Caco-2 (cell line): ENCODE measurements at regions not wholly inside any gene's neighbourhood (a gene's known extent, or its start where the extent isn't known, plus 50 kb on each side); places are given as distances from the start of the nearest gene placed in this dataset.
"Not testable (repeated sequence)": the region's sequence is repeated elsewhere in the genome, so short reads cannot be mapped to it uniquely, and the experiment has no call there.

ENCODE experiments used
- BruUV-seq: library from RNA; stranded (reverse); fragments of 400-500 nt; replicated peaks from 2 replicates; lab custom pipeline; 2021; lab: Mats Ljungman, UMichigan
- CTCF ChIA-PET: fragments of 300-600 bp; sonication (Branson Sonifier 250); formaldehyde crosslinking; loops from one replicate; lab custom pipeline; 2022; ENCODE audit warnings: antibody characterized with exemption; lab: Charles Lee
- POLR2A ChIA-PET: fragments of 300-600 bp; sonication (Branson Sonifier 250); formaldehyde crosslinking; loops from one replicate; lab custom pipeline; 2022; ENCODE audit warnings: antibody characterized with exemption; lab: Charles Lee
- DNase-seq, 2 experiments: peaks; one replicate each; pipeline versions ENCODE4 v3.0.0 to v3.0.0-alpha.2; 2020 to 2022
- H3K27me3 ChIP-seq: replicated peaks from 2 replicates; pipeline ENCODE4 v1.6.0; 2011; ENCODE audit warnings: low read length; ENCODE audit not compliant: control insufficient read depth, insufficient read depth
- H3K36me3 ChIP-seq: 2 replicates; pipeline ENCODE4 v1.5.1; 2011; ENCODE audit warnings: low read length; ENCODE audit not compliant: control insufficient read depth, insufficient read depth
- H3K4me1 ChIP-seq: fragments of 250-450 bp; sonication (Bioruptor Pico); 2 replicates; pipeline ENCODE4 v1.5.1; 2020; ENCODE audit warnings: mild to moderate bottlenecking
- H3K4me3 ChIP-seq: 2 replicates; pipeline ENCODE4 v1.5.1; 2011; ENCODE audit warnings: low read depth, mild to moderate bottlenecking, control low read depth, low read length
- H3K9me3 ChIP-seq: fragments of 250-450 bp; sonication (Bioruptor Pico); 2 replicates; pipeline ENCODE4 v1.5.1; 2020; ENCODE audit warnings: mild to moderate bottlenecking, moderate library complexity
- H3K27ac Mint-ChIP-seq: one replicate; pipeline ENCODE4 v1.8.0; 2022; ENCODE audit warnings: mixed read lengths; ENCODE audit not compliant: unreplicated experiment
- H3K27me3 Mint-ChIP-seq: one replicate; pipeline ENCODE4 v1.8.0; 2022; ENCODE audit warnings: mixed read lengths; ENCODE audit not compliant: insufficient read depth, unreplicated experiment
- H3K36me3 Mint-ChIP-seq: one replicate; pipeline ENCODE4 v1.8.0; 2022; ENCODE audit warnings: mild to moderate bottlenecking, mixed read lengths; ENCODE audit not compliant: insufficient read depth, unreplicated experiment
- H3K4me1 Mint-ChIP-seq: one replicate; pipeline ENCODE4 v1.8.0; 2022; ENCODE audit warnings: low read depth, mixed read lengths; ENCODE audit not compliant: unreplicated experiment
- H3K4me3 Mint-ChIP-seq: one replicate; pipeline ENCODE4 v1.8.0; 2022; ENCODE audit warnings: mild to moderate bottlenecking, moderate library complexity, mixed read lengths; ENCODE audit not compliant: unreplicated experiment
- H3K9me3 Mint-ChIP-seq: one replicate; pipeline ENCODE4 v1.8.0; 2022; ENCODE audit warnings: mixed read lengths; ENCODE audit not compliant: unreplicated experiment
- intact Hi-C: fragments of 100-400 bp; cut with micrococcal nuclease; formaldehyde crosslinking; loops from one replicate; pipeline ENCODE4 v1.10.0; 2022; ENCODE audit not compliant: unreplicated experiment
- TF ChIP-seq, protein P1 (sequence below), 2 experiments: fragments of 200-600 bp in 1 of 2; IDR thresholded peaks; 1 replicate in 1 of 2; 2 replicates in 1 of 2; pipeline versions ENCODE4 v1.5.1 to v1.8.0; 2011 to 2022; ENCODE audit warnings: antibody characterized with exemption in 1 of 2, control low read depth in 1 of 2, inconsistent platforms in 1 of 2, low read depth in 1 of 2, low read length in 1 of 2, mild to moderate bottlenecking in 1 of 2, moderate library complexity in 1 of 2; ENCODE audit not compliant: insufficient read depth in 1 of 2, severe bottlenecking in 1 of 2, unreplicated experiment in 1 of 2

- Histone ChIP-seq H3K4me1 (peaks cover 4% of the 10 kb centered on the region; the same call in 1 of the 2 replicates), H3K36me3 (no peaks in the 10 kb centered on the region), H3K27me3 (no peaks in the 10 kb centered on the region), H3K4me3 (no peak overlapping the region), H3K9me3 (peaks cover under 1% of the 10 kb centered on the region)
- Mint-ChIP-seq H3K4me1 (no peaks in the 10 kb centered on the region), H3K27me3 (no peaks in the 10 kb centered on the region), H3K36me3 (no peaks in the 10 kb centered on the region), H3K27ac (no peak overlapping the region), H3K9me3 (peaks cover 24% of the 10 kb centered on the region), H3K4me3 (no peak overlapping the region)
- ChIA-PET CTCF (no interaction called here), POLR2A (no interaction called here)
- BruUV-seq: no TSS peak
- TF ChIP-seq, protein P1, sequence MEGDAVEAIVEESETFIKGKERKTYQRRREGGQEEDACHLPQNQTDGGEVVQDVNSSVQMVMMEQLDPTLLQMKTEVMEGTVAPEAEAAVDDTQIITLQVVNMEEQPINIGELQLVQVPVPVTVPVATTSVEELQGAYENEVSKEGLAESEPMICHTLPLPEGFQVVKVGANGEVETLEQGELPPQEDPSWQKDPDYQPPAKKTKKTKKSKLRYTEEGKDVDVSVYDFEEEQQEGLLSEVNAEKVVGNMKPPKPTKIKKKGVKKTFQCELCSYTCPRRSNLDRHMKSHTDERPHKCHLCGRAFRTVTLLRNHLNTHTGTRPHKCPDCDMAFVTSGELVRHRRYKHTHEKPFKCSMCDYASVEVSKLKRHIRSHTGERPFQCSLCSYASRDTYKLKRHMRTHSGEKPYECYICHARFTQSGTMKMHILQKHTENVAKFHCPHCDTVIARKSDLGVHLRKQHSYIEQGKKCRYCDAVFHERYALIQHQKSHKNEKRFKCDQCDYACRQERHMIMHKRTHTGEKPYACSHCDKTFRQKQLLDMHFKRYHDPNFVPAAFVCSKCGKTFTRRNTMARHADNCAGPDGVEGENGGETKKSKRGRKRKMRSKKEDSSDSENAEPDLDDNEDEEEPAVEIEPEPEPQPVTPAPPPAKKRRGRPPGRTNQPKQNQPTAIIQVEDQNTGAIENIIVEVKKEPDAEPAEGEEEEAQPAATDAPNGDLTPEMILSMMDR (IDR thresholded peaks at IDR 0.05; ENCODE audit: insufficient read depth in 1 of 2, low read depth in 1 of 2, low read length in 1 of 2, severe bottlenecking in 1 of 2, unreplicated experiment in 1 of 2): no peak
- intact Hi-C loops: no loop called here
- DNase-seq: no peak
These were observed 268.8 kb upstream of the DIO3 start for GRCh38 chr14:101292448-101292847.

- no peaks in the 10 kb centered on the region for H3K4me1 Mint-ChIP-seq
These were observed 267.7 kb upstream of the DIO3 start for GRCh38 chr14:101293605-101294004.

GRCh38 chr14:101294136-101294535 lies 267.2 kb upstream of the DIO3 start:
- H3K36me3 ChIP-seq: no peaks in the 10 kb centered on the region
- no peak overlapping the region for H3K4me3 ChIP-seq
- DNase-seq: no peak
- no peaks in the 10 kb centered on the region for H3K27me3 ChIP-seq
- no peaks in the 10 kb centered on the region for H3K4me1 ChIP-seq
- no peak overlapping the region for H3K27ac Mint-ChIP-seq
- TF ChIP-seq, protein P1 (IDR thresholded peaks at IDR 0.05; ENCODE audit: insufficient read depth in 1 of 2, low read depth in 1 of 2, low read length in 1 of 2, severe bottlenecking in 1 of 2, unreplicated experiment in 1 of 2): no peak
- ChIA-PET CTCF (no interaction called here), POLR2A (no interaction called here)
- H3K9me3 ChIP-seq: peaks cover 15% of the 10 kb centered on the region
- no TSS peak for BruUV-seq
- H3K4me3 Mint-ChIP-seq: no peak overlapping the region
- H3K9me3 Mint-ChIP-seq: peaks cover 33% of the 10 kb centered on the region
- intact Hi-C loops: no loop called here
- no peaks in the 10 kb centered on the region for H3K4me1 Mint-ChIP-seq
- H3K27me3 Mint-ChIP-seq: no peaks in the 10 kb centered on the region
- no peaks in the 10 kb centered on the region for H3K36me3 Mint-ChIP-seq

More at GRCh38 chr14:101293605-101294004, 267.7 kb upstream of the DIO3 start:
- POLR2A ChIA-PET: no interaction called here
- H3K27me3 Mint-ChIP-seq: no peaks in the 10 kb centered on the region
- no peak overlapping the region for H3K4me3 Mint-ChIP-seq
- intact Hi-C loops: no loop called here
- BruUV-seq: no TSS peak
- H3K36me3 Mint-ChIP-seq: no peaks in the 10 kb centered on the region
- Histone ChIP-seq H3K4me3 (no peak overlapping the region), H3K36me3 (no peaks in the 10 kb centered on the region), H3K27me3 (no peaks in the 10 kb centered on the region), H3K4me1 (peaks cover 3% of the 10 kb centered on the region; the same call in 1 of the 2 replicates), H3K9me3 (peaks cover 12% of the 10 kb centered on the region)
- TF ChIP-seq, protein P1 (IDR thresholded peaks at IDR 0.05; ENCODE audit: insufficient read depth in 1 of 2, low read depth in 1 of 2, low read length in 1 of 2, severe bottlenecking in 1 of 2, unreplicated experiment in 1 of 2): no peak
- DNase-seq: no peak
- peaks cover 33% of the 10 kb centered on the region for H3K9me3 Mint-ChIP-seq
- H3K27ac Mint-ChIP-seq: no peak overlapping the region
- CTCF ChIA-PET: no interaction called here

DNA sequence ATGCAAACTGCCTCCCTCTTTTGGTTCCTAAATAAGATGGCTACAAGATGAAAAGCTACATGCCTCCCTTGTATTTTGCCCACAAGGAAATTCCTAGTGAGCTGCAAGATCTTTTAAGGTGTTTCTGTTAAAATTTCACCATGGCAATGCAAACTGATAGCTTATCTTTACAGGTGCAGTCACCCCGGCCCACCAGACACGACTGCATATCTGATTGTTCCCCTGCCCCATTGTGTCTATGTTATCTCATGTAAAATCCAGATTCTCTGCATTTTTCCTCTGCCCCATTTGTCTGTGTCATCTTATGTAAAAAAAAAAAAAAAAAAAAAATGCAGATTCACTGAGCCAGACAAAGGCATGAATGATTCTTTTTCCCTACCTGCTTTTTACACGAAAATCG lies 261.5 kb upstream of the DIO3 start:
- H3K36me3 Mint-ChIP-seq, H3K27me3 Mint-ChIP-seq, CTCF ChIA-PET, intact Hi-C loops, H3K36me3 ChIP-seq, H3K27me3 ChIP-seq, H3K4me3 Mint-ChIP-seq, H3K4me3 ChIP-seq, BruUV-seq, POLR2A ChIA-PET: not testable (repeated sequence)
- H3K9me3 ChIP-seq: peaks cover 44% of the 10 kb centered on the region
- Mint-ChIP-seq H3K4me1 (peaks cover 19% of the 10 kb centered on the region), H3K27ac (peak overlapping the region; percentile 81), H3K9me3 (peaks cover 64% of the 10 kb centered on the region)
- DNase-seq: peak; percentile 71 to 79
- H3K4me1 ChIP-seq: peaks cover 27% of the 10 kb centered on the region
